GM18907 (cell line): ENCODE measurements at regions not wholly inside any gene's neighbourhood (a gene's known extent, or its start where the extent isn't known, plus 50 kb on each side); places are given as distances from the start of the nearest gene placed in this dataset.
"Not testable (repeated sequence)": the region's sequence is repeated elsewhere in the genome, so short reads cannot be mapped to it uniquely, and the experiment has no call there.

Experiments
- ATAC-seq: cut with Tn5 transposase; IDR thresholded peaks from one replicate; pipeline ENCODE4 v1.9.1; 2021; ENCODE audit warnings: mild to moderate bottlenecking, moderate library complexity; ENCODE audit not compliant: unreplicated experiment

- ATAC-seq = no peak
Measured at GRCh38 chr7:110413038-110413437, 677.9 kb upstream of the LRRN3 start.

GRCh38 chr7:110417611-110418010 lies 673.3 kb upstream of the LRRN3 start:
- ATAC-seq = no peak

DNA sequence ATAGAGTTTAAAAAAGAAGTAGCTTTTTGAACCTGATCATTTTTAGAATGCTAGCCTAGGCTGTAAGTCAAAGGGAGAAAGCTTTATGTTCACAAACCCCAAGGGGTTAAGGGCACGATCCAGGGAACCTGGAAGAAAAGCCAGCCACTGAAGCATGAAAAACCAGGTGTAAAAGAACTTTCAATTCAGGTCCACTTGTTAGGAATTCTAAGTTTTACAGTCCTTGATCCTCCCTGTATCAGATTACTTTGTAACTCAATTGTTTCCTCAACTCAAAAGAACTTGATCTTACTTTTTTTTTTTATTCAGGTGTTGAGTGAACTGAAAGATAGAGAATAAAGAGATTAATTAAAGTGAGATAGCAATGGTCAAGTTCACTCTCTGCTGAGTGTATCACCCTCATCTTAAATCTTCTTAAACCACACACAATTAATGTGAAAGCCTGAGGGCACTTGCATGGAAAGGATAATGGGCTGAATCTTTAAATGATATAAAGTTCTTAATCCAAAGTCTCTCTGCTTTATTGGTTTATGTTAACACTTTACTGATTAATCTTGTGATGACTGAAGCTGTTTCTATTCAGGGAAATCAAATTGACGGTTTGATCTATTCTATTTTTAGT lies 672.2 kb upstream of the LRRN3 start:
- no peak for ATAC-seq

- ATAC-seq = no peak
Measured at GRCh38 chr7:110420788-110421187, 670.1 kb upstream of the LRRN3 start.

GRCh38 chr7:110421490-110422241 lies 669.3 kb upstream of the LRRN3 start:
- no peak for ATAC-seq

DNA sequence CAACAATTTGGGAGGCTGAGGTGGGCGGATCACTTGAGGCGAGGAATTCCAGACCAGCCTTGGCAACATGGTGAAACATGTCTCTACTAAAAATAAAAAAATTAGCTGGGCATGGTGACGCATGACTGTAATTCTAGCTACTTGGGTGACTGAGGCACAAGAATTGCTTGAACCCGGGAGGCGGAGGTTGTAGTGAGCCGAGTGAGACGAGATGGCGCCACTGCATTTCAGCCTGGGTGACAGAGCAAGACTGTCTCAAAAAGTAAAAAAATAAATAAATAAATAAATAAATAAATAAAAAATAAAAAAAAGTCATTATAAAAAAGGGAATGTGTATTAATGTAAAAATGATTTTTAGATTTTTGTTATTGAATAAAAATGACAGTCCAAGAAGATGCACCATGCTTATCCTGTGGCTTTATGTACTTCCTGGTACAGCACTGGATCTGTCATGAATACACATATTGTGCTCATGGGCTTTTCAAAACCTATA lies 658.8 kb upstream of the LRRN3 start:
- ATAC-seq = no peak

- not testable (repeated sequence) for ATAC-seq
Measured at GRCh38 chr7:110438926-110439325, 652.0 kb upstream of the LRRN3 start.

DNA sequence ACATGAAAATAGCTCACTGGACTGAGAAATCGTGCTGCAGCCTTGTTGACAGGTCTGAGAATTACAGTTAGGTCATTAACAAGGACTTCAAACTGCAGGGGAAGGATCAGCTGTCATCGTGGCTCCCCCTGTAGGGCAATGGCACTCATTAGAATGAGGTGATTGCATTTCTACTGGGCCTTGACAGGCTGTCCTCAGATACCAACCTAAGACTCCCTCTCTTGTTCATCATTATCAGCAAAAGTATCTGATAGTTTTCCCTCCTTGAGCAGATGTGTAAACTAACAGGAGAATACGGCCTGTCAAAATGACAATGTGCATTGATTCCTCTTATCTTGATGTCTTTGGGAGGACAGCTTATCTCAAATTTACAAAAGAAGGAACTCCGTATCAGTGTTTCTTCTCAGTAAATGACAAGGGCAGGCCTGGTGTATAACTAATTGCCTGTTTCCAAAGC lies 648.5 kb upstream of the LRRN3 start:
- ATAC-seq = no peak

GRCh38 chr7:110446658-110447057 lies 644.3 kb upstream of the LRRN3 start:
- no peak for ATAC-seq

GRCh38 chr7:110448918-110449317 lies 642.0 kb upstream of the LRRN3 start:
- ATAC-seq = no peak

DNA sequence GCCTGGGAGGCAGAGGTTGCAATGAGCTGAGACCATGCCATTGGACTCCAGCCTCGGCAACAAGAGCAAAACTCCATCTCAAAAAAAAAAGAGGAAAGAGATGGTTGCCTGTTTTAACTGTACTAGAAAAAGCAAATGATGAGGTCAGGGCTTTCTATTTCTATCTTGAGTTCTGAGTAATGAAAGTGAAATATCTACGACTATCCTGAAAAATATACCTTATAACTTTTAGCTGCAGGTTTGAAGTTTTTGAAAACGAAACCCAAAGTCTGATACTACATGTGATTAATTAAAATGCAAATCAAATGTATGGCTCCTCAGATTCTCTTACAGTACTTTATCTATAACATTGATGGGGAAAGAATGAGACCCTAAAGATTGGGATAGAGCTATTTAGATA lies 636.2 kb upstream of the LRRN3 start:
- no peak for ATAC-seq

DNA sequence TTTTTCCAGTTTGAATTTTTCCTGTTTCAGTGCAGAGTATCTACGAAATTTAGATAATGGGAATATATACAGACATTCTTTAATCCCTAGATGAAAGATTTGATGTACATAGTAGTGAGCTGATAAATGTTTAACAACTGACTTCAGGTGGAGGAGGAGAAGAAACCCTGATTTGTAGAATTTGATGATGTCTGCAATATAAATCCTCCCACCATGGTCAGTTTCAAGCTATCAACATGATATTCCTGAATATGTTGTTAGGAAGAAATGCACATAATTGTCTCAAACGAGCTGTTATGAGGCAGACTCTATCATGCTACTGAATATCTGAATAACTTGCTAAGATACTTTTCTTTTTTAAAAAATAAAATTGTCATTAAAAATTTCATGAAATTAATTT lies 629.3 kb upstream of the LRRN3 start:
- no peak for ATAC-seq

DNA sequence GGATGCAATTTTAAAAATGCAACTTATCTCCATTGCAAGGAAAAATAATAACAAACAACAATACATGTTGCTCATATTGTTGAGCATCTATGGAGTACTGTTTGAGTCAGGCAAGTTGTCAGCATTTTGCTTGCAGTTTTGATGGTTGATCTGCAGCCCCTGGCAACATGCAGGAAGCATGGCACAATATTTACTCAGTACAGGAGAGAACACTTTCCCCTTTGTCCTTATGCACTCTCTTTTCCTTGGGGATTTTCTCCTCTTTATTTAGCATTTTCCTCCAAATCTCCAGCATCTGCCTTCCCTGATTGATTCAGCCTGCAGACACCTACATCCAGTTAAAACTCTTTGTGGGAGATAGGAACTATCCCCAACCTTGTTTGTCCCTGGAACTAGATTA lies 620.5 kb upstream of the LRRN3 start:
- ATAC-seq = no peak

DNA sequence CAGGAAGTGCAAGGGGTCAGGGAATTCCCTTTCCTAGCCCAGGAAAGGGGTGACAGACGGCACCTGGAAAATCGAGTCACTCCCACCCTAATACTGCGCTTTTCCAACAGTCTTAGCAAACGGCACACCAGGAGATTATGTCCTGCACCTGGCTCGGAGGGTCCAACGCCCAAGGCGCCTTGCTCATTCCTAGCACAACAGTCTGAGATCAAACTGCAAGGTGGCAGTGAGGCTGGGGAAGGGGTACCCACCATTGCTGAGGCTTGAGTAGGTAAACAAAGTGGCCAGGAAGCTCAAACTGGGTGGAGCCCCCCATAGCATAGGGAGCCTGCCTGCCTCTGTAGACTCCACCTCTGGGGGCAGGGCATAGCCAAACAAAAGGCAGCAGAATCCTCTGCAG lies 618.5 kb upstream of the LRRN3 start:
- not testable (repeated sequence) for ATAC-seq

DNA sequence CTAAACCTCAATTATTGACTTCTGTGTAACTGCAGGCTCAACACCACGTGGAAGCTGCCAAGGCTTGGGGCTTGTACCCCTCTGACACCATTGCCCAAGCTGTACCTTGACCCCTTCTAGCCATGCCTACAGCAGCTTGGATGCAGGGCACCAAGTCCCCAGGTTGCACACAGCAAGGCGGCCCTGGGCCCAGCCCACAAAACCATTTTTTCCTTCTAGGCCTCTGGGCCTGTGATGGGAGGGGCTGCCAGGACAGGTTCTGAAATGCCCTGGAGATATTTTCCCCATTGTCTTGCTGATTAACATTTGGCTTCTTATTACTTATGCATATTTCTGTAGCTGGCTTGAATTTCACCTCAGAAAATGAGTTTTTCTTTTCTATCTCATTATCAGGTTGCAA lies 610.0 kb upstream of the LRRN3 start:
- ATAC-seq = no peak

GRCh38 chr7:110483553-110483952 lies 607.4 kb upstream of the LRRN3 start:
- no peak for ATAC-seq

GRCh38 chr7:110484356-110484755 lies 606.6 kb upstream of the LRRN3 start:
- ATAC-seq = no peak

GRCh38 chr7:110486549-110486948 lies 604.4 kb upstream of the LRRN3 start:
- ATAC-seq = no peak

GRCh38 chr7:110502888-110503465 lies 588.0 kb upstream of the LRRN3 start:
- no peak for ATAC-seq

DNA sequence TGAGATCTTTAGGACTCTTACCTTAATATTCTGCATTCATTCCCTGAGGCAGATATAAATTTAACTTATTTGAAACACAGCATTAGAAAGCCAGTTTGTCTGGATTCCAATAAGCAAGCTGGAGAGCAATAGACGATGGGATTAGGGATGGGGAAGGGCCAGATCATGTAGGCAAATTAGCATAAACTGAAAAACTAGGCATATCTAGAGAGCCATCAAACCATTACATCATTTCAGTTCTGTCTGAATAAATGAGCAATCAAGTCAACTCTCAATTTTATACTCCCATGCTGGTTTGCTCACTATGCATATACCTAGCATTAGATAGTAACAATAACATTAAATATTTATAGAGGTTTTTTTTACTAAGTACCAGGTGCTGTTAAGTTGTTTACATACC lies 583.6 kb upstream of the LRRN3 start:
- ATAC-seq = no peak

- ATAC-seq = no peak
Measured at GRCh38 chr7:110507832-110508231, 583.1 kb upstream of the LRRN3 start.

DNA sequence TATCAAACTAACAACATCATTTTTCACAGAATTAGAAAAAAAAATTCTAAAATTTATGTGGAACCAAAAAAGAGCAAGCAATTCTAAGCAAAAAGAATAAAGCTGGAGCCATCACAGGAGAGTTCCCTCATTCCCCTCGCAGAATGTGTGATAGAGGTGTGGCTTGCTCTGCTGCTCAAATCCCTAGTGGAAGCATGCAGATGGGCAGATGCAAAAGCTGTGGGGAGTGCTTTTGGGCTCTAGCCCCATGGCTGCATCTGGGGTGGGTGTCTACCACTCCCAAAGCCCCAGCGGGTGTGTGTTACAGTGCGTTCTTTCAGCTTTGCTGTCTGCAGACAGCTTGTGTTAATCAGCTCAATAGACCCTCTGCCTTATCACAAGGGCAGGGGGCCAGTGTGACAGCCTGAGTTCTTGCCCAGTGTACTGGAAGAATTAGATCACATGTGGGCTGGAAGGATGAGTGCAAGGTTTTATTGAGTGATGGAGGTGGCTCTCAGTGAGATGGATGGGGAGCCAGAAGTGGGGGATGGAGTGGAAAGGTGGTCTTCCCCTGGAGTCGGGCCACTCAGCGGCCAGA lies 575.9 kb upstream of the LRRN3 start:
- ATAC-seq = not testable (repeated sequence)
